T-cell (primary cell): ENCODE measurements at regions not wholly inside any gene's neighbourhood (a gene's known extent, or its start where the extent isn't known, plus 50 kb on each side); places are given as distances from the start of the nearest gene placed in this dataset.

Source experiments
- ATAC-seq, 4 experiments: fragments of 200-7000 bp in 3 of 4; fragments of 150-1000 bp in 1 of 4; cut with Tn5 transposase; replicated peaks in 1 of 4; 1 replicate in 3 of 4; 2 replicates in 1 of 4; pipeline ENCODE4 v1.10.0; 2021; ENCODE audit warnings: moderate library complexity in 3 of 4, mild to moderate bottlenecking in 2 of 4, moderate number of reproducible peaks in 1 of 4
- CTCF ChIA-PET, 2 donors: fragments of 300-600 bp; sonication (Branson Sonifier 250); formaldehyde crosslinking; loops; one replicate each; lab custom pipeline; 2022; ENCODE audit warnings: antibody characterized with exemption in 2 of 2; lab: Charles Lee
- POLR2A ChIA-PET, 2 donors: fragments of 300-600 bp; sonication (Branson Sonifier 250); formaldehyde crosslinking; loops; one replicate each; lab custom pipeline; 2022; ENCODE audit warnings: antibody characterized with exemption in 2 of 2; lab: Charles Lee
- DNase-seq, 35 experiments: peaks; one replicate each; pipeline versions ENCODE4 v3.0.0 to v3.0.0-alpha.2; 2013 to 2023
- H3K27ac ChIP-seq: one replicate; pipeline ENCODE4 v1.5.1; 2013; ENCODE audit warnings: low read length
- H3K27me3 ChIP-seq, 2 experiments: replicated peaks in 1 of 2; 1 replicate in 1 of 2; 2 replicates in 1 of 2; pipeline versions ENCODE4 v1.6.1 to v1.7.0; 2013; ENCODE audit warnings: low read length in 1 of 2, mixed read lengths in 1 of 2; ENCODE audit not compliant: control insufficient read depth in 2 of 2, insufficient read depth in 2 of 2; ENCODE audit errors: extremely low read depth in 1 of 2
- H3K36me3 ChIP-seq, 2 donors: 1 replicate in 1 of 2; 2 replicates in 1 of 2; pipeline versions ENCODE4 v1.6.1 to v1.7.0; 2013; ENCODE audit warnings: low read length in 1 of 2; ENCODE audit not compliant: control insufficient read depth in 2 of 2, insufficient read depth in 1 of 2; ENCODE audit errors: extremely low read depth in 1 of 2
- H3K4me1 ChIP-seq, 2 experiments: 1 replicate in 1 of 2; 2 replicates in 1 of 2; pipeline versions ENCODE4 v1.6.1 to v1.7.0; 2013; ENCODE audit warnings: low read length in 2 of 2, mixed read lengths in 1 of 2; ENCODE audit not compliant: insufficient read depth in 2 of 2, control insufficient read depth in 1 of 2; ENCODE audit errors: extremely low read depth in 1 of 2
- H3K4me3 ChIP-seq, 2 donors: 1 replicate in 1 of 2; 2 replicates in 1 of 2; pipeline versions ENCODE4 v1.5.1 to v1.7.0; 2013; ENCODE audit warnings: mild to moderate bottlenecking in 2 of 2, low read length in 1 of 2, moderate library complexity in 1 of 2; ENCODE audit not compliant: control insufficient read depth in 1 of 2; ENCODE audit errors: extremely low read depth in 1 of 2
- H3K9me3 ChIP-seq: 2 replicates; pipeline ENCODE4 v1.7.0; 2013
- H3K27ac Mint-ChIP-seq, 2 donors: one replicate each; pipeline ENCODE4 v1.8.0; 2020 to 2021; ENCODE audit warnings: mild to moderate bottlenecking in 2 of 2, mixed read lengths in 2 of 2
- H3K27me3 Mint-ChIP-seq, 2 donors: one replicate each; pipeline ENCODE4 v1.8.0; 2021 to 2022; ENCODE audit warnings: mixed read lengths in 2 of 2
- H3K36me3 Mint-ChIP-seq: one replicate; pipeline ENCODE4 v1.8.0; 2021; ENCODE audit warnings: mixed read lengths
- H3K4me1 Mint-ChIP-seq, 3 donors: one replicate each; pipeline ENCODE4 v1.8.0; 2020 to 2022; ENCODE audit warnings: mixed read lengths in 3 of 3, mild to moderate bottlenecking in 1 of 3
- H3K4me3 Mint-ChIP-seq, 3 donors: one replicate each; pipeline ENCODE4 v1.8.0; 2020 to 2022; ENCODE audit warnings: mild to moderate bottlenecking in 3 of 3, mixed read lengths in 3 of 3, moderate library complexity in 3 of 3
- H3K9me3 Mint-ChIP-seq, 3 donors: one replicate each; pipeline ENCODE4 v1.8.0; 2020 to 2022; ENCODE audit warnings: mixed read lengths in 3 of 3
- WGBS: methylation state at CpG from one replicate; pipeline ENCODE4 v1.1.5; 2013; ENCODE audit warnings: missing lambda C conversion rate; ENCODE audit not compliant: insufficient coverage; 5-methylcytosine and 5-hydroxymethylcytosine counted together

DNA sequence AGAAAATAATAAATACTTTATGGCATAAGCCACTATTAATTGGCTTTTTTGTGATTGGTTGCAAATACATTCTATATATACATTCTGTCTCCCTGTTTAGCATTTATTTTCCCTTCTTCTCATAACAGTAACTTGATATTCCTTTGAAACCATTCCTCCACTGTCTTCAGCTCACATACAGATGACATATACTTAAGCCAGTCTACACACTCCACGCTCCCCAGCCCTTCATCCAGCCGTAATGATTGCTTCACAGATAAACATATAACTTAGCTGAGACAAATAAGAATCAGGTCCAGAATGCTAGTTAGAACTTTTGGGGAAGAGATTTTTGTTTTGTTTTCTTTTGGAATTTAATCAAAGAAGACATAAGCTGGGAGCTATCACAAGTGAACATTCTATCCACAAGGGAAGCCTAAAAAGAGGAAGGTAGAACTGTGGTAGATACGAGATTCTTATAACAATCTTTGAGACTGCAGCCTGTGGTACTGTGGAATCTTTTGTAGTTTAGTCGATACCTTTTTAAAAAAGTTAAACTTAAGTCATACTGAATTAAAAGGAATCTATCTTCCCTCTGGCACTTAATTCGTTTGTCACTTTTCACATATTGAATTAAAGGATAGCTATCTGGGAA, 365.1 kb upstream of the PRR16 start:
- H3K36me3 Mint-ChIP-seq = no peaks in the 10 kb centered on the region
- ATAC-seq = no peak
- ChIA-PET POLR2A (no interaction called here), CTCF (no interaction called here)
- H3K27me3 Mint-ChIP-seq = no peaks in the 10 kb centered on the region
- no peak overlapping the region for H3K27ac Mint-ChIP-seq
- Histone ChIP-seq H3K27ac (no peak overlapping the region), H3K4me1 (no peaks in the 10 kb centered on the region), H3K36me3 (no peaks in the 10 kb centered on the region), H3K27me3 (no peaks in the 10 kb centered on the region), H3K4me3 (no peak overlapping the region), H3K9me3 (no peaks in the 10 kb centered on the region)
- WGBS = no CpG with 5 or more reads among the region's 5 CpGs
- H3K4me3 Mint-ChIP-seq = no peak overlapping the region
- H3K4me1 Mint-ChIP-seq = no peaks in the 10 kb centered on the region
- DNase-seq = no peak
- H3K9me3 Mint-ChIP-seq = no peaks in the 10 kb centered on the region

DNA sequence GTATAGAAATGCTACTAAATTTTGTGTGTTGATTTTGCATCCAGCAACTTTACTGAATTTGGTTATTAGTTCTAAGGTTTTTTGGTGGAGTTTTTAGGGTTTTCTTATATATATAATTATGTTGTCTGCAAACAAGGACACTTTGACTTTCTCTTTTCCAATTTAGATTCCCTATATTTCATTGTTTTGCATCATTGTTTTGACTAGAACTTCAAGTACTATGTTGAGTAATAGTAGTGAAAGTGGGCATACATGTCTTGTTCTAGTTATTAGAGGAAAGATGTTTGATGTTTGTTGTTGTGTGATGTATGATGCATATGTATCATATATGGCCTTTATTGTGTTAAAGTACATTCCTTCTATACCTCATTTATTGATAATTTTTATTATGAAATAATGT, 362.3 kb upstream of the PRR16 start:
- Histone ChIP-seq H3K9me3 (no peaks in the 10 kb centered on the region), H3K36me3 (no peaks in the 10 kb centered on the region), H3K4me3 (no peak overlapping the region), H3K4me1 (no peaks in the 10 kb centered on the region), H3K27me3 (no peaks in the 10 kb centered on the region), H3K27ac (no peak overlapping the region)
- ChIA-PET CTCF (no interaction called here), POLR2A (no interaction called here)
- H3K36me3 Mint-ChIP-seq = no peaks in the 10 kb centered on the region
- ATAC-seq (no peak), DNase-seq (no peak)
- H3K9me3 Mint-ChIP-seq = no peaks in the 10 kb centered on the region
- H3K27me3 Mint-ChIP-seq = no peaks in the 10 kb centered on the region
- no peak overlapping the region for H3K27ac Mint-ChIP-seq
- no peaks in the 10 kb centered on the region for H3K4me1 Mint-ChIP-seq
- H3K4me3 Mint-ChIP-seq = no peak overlapping the region

DNA sequence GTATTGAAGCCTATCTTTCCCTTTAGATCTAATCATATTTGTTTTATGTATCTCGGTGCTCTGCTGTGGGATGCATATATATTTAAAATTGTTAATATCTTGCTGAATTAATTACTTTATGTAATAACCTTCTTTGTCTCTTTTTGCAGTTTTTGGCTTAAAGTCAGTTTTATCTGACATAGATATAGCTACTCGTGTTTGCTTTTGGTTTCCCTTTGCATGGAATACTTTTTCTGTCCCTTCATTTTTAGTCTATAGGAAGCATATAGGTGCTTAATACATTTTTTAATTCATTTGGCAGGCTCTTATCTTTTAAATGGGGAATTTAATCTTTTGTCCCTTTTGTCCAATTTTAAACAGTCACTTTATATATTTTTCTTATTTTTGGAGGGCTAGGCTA, 360.6 kb upstream of the PRR16 start:
- Mint-ChIP-seq H3K9me3 (no peaks in the 10 kb centered on the region), H3K4me3 (no peak overlapping the region), H3K36me3 (no peaks in the 10 kb centered on the region), H3K4me1 (no peaks in the 10 kb centered on the region), H3K27ac (no peak overlapping the region), H3K27me3 (no peaks in the 10 kb centered on the region)
- no peak for ATAC-seq
- WGBS = no CpG with 5 or more reads among the region's 2 CpGs
- no peaks in the 10 kb centered on the region for H3K9me3 ChIP-seq
- no peaks in the 10 kb centered on the region for H3K4me1 ChIP-seq
- H3K27ac ChIP-seq = no peak overlapping the region
- no peak for DNase-seq
- ChIA-PET CTCF (no interaction called here), POLR2A (no interaction called here)
- no peaks in the 10 kb centered on the region for H3K27me3 ChIP-seq
- no peaks in the 10 kb centered on the region for H3K36me3 ChIP-seq
- no peak overlapping the region for H3K4me3 ChIP-seq

DNA sequence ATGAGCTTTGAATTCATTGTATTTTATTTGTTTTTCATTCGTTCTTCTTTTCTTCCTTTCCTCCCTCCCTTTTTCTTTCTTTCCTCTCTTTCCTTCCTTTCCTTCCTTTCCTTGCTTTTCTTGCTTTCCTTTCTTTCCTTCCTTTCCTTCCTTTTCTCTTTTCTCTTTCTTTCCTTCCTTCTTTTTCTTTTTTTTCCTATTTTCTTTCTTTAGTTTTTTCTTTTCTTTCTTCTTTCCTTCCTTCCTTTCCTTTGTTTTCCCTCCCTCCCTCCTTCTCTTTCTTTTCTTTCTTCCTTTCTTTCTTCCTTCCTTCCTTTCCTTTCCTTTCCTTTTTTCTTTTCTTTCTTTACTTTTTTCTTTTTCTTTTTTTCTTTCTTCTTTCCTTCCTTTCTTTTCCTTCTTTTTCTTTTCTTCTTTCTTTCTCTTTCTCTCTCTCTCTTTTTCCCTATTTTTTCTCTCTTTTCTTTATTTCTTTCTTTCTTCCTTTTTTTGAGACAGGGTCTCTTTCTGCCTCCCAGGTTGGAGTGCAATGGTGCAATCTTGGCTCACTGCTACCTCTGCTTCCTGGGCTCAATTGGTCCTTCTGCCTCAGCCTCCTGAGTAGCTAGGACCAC, 357.1 kb upstream of the PRR16 start:
- H3K4me1 ChIP-seq = no peaks in the 10 kb centered on the region
- DNase-seq (no peak), ATAC-seq (no peak)
- Mint-ChIP-seq H3K4me1 (no peaks in the 10 kb centered on the region), H3K36me3 (no peaks in the 10 kb centered on the region), H3K4me3 (no peak overlapping the region), H3K9me3 (no peaks in the 10 kb centered on the region), H3K27me3 (no peaks in the 10 kb centered on the region), H3K27ac (no peak overlapping the region)
- H3K27me3 ChIP-seq = no peaks in the 10 kb centered on the region
- ChIA-PET CTCF (no interaction called here), POLR2A (no interaction called here)
- 86% methylated on average over 1 of the region's 1 CpG for WGBS
- H3K9me3 ChIP-seq = no peaks in the 10 kb centered on the region
- H3K27ac ChIP-seq = no peak overlapping the region
- H3K4me3 ChIP-seq = no peak overlapping the region
- H3K36me3 ChIP-seq = no peaks in the 10 kb centered on the region

DNA sequence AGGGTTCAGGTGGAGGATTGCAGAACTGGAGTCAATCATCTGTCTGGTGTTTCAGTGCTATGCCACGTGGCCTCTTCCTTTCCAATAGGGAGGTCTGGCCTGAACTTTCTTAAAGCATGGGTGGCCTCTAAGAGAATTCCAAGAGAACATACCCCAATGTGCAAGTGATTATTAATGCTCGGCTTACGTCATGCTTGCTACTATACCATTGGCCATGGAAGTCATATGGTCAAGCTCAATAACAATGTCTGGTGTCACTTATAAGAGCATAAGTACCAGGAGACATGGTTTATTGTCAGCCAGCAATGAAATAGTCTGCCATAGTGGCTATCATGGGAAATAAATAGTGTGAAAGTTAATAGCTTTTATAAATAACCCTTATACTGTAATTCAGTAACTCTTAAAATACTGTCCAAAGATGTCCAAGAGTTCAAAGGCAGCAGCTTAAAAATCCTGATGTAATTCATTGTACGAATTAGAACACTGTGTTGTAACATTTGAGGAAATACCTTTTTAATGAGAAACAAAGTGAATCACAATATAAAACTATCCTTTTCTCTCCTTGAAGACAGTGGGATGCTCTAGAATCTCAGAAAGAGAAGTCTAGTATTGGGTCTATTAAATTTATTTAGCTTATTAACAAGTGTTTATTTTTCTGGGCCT, 355.4 kb upstream of the PRR16 start:
- no peaks in the 10 kb centered on the region for H3K27me3 Mint-ChIP-seq
- 80% methylated on average over 3 of the region's 4 CpGs for WGBS
- H3K4me3 ChIP-seq = no peak overlapping the region
- no peaks in the 10 kb centered on the region for H3K4me1 Mint-ChIP-seq
- H3K27ac ChIP-seq = no peak overlapping the region
- no peak for DNase-seq
- ATAC-seq = no peak
- H3K9me3 ChIP-seq = no peaks in the 10 kb centered on the region
- no peaks in the 10 kb centered on the region for H3K9me3 Mint-ChIP-seq
- no peaks in the 10 kb centered on the region for H3K4me1 ChIP-seq
- H3K4me3 Mint-ChIP-seq = no peak overlapping the region
- no peaks in the 10 kb centered on the region for H3K36me3 ChIP-seq
- H3K27me3 ChIP-seq = no peaks in the 10 kb centered on the region
- no peaks in the 10 kb centered on the region for H3K36me3 Mint-ChIP-seq
- no peak overlapping the region for H3K27ac Mint-ChIP-seq
- ChIA-PET CTCF (no interaction called here), POLR2A (no interaction called here)

DNA sequence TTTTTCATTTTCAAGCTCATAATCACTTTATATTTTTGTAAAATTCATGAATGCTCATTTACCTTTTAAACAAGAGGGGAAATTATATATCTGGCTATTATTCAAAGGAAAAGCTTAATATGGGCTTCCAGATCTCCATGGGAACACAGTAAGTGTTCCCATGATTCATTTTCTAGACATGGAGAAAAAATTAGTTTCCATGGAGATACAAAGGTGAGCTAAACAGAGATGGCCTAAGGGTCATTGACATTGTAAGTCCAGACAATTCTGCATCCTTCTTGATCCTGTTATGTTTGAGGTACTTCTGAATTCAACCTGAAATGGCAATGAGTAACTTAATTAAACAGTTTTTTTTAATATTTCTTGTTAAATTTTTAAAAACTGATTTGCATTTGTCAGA, 341.4 kb upstream of the PRR16 start:
- no peaks in the 10 kb centered on the region for H3K4me1 Mint-ChIP-seq
- Histone ChIP-seq H3K9me3 (no peaks in the 10 kb centered on the region), H3K36me3 (no peaks in the 10 kb centered on the region), H3K27me3 (no peaks in the 10 kb centered on the region), H3K27ac (no peak overlapping the region), H3K4me1 (no peaks in the 10 kb centered on the region), H3K4me3 (no peak overlapping the region)
- H3K27ac Mint-ChIP-seq = no peak overlapping the region
- ChIA-PET CTCF (no interaction called here), POLR2A (interaction anchor here in 1 of 2 donors (0.6 kb wide), 1 partner anchor 69 kb away, joined by 4 read pairs; no protein-coding TSS in a partner anchor)
- H3K4me3 Mint-ChIP-seq = no peak overlapping the region
- H3K27me3 Mint-ChIP-seq = no peaks in the 10 kb centered on the region
- DNase-seq = no peak
- H3K36me3 Mint-ChIP-seq = no peaks in the 10 kb centered on the region
- ATAC-seq = no peak
- peaks cover 6 to 7% (median 7%) of the 10 kb centered on the region in 3 donors for H3K9me3 Mint-ChIP-seq
